Fibroblast of the conjunctiva (primary cell): ENCODE measurements at regions not wholly inside any gene's neighbourhood (a gene's known extent, or its start where the extent isn't known, plus 50 kb on each side); places are given as distances from the start of the nearest gene placed in this dataset.

ENCODE experiments used
- DNase-seq: peaks from one replicate; pipeline ENCODE4 v3.0.0-alpha.2; 2010; ENCODE audit warnings: low read depth

DNA sequence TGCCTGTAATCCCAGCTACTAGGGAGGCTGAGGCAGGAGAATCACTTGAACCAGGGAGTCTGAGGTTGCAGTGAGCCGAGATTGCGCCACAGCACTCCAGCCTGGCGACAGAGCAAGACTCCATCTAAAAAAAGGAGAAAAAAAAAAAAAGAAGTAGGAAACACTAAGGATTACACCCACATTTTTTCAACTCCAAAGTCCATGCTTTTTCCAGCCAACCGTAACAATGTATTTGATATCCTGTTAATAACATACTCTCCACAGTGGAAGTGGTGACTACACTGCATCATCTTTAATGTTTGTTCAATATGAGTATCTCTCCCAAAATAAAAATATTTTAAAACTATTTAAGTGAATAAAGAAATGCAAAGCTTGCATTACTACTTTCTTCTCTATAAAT is 481.6 kb upstream of the ACVR2A start:
- DNase-seq: no peak

DNA sequence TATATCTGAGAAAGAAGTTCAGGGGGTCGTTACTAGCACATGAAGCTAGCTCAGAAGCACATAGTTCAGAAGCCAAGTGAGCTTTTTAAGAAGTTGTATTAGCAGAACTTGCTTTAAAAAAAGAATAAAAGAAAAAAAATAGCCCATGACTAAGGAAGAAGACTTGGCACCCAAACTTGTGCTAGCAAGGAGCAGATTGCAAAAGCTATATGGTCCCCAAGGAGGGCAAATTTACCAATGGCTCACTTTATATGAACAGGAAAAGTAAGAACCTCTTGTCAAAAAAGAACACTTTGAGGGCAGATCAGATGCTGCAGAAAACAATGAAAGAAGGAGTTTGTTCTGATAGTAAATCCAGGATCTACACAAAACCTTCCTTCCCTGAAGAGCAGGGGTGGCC is 486.5 kb upstream of the ACVR2A start:
- no peak for DNase-seq

DNA sequence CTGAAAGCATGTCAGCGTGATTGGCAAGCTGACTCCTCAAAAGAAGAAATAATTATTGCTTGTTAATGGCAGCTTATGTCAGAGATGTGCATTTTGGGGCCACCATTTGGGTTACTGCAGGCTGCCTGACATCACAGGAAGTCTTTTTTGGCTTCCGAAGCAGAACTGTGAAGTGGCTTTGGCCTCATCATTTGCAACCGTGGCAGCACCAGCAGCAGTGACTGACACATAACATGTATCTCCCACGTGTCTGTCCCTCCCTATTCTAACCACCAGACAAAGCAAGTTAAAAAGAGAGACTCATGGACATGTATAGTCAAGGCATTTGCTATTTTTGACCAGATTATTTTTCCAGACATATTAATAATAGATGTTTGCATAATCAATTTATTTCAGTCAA is 488.7 kb upstream of the ACVR2A start:
- DNase-seq: no peak

DNA sequence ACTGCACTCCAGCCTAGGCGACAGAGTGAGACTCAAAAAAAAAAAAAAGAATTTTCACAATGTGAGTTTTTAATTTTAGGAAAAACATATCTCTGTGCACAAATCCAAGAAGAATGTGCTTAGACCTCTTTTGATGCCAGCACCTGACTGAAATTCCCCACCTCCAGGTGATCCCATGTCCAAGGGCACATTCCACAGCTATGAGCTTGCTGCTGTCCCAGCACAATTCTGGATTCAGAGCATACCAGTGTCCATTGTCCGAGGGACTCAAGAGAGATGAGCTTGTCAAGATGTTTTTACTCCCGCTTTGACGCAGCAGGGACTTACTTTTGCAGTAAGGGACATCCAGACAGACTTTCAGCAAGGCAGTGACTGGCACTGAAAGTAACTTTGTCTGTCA is 489.1 kb upstream of the ACVR2A start:
- DNase-seq: no peak

DNA sequence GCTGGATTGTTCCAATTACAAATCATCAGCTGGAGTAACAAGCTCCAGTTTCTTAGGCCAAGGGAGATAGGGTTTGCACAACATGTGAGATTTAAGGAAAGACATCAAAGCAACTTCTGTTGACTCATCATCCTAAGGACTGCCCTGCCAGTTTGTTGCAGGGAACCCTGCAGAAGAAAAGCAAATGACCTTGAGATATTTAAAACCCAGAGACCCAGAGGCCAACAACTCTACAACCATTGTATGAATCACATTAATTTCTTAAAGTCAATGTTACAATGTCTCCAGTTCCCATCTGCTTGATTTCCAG is 491.8 kb upstream of the ACVR2A start:
- no peak for DNase-seq

DNA sequence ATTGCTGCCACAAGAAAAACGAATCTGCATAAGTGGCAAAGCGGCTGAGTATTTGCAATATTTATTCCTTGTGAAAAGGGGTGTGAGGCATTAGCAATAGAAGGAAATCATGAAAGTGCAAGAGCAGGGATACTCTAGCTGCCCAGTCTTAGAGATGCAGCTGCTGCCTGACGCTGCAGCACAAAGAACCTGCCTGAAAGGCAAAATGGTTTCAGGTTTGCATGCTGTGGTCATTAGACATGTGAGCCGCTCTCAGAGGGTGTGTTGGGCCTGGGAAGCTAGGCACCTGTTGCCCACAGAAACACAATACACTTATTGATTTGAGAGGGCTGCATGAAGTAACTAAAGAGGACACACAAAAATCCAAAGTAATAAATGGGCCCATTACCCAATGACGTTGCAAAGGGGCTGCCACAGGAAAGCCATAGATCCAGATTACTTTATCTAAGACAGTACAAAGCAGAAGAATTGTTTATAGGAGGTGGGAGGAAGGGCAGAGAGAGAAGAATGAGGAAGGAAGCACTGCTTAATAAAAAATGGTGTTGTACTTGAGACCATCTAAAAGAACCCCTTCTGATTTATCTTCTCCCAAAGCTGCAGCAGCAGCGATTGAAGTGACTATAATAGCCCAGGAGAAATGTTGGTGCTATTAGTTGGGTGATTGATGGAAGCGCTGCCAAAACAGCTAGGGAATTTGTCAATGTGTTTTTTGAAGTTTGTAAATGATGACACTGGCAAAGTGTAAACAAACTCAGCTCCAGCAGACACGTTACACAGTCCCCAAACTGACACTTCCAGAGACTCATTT is 492.4 kb upstream of the ACVR2A start:
- no peak for DNase-seq

DNA sequence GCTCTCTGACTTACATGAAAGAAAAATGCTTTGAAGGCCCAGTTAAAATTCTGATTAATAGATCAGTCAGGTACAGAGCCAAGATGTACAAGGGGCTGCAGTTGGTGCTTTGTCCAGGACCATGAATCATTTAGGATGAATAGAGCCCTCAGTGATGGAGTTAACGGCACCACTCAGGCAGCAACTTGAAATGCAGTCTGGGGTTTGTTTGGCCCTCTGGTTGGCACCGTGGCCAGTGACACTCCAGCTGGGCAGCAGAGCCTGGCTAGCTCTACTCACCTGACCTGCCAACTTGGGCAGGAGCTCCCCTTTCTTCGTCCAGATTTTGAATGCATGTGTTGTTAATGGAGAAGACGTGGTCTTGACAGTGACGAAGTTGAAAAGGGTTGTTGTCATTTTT is 493.0 kb upstream of the ACVR2A start:
- DNase-seq: no peak

DNA sequence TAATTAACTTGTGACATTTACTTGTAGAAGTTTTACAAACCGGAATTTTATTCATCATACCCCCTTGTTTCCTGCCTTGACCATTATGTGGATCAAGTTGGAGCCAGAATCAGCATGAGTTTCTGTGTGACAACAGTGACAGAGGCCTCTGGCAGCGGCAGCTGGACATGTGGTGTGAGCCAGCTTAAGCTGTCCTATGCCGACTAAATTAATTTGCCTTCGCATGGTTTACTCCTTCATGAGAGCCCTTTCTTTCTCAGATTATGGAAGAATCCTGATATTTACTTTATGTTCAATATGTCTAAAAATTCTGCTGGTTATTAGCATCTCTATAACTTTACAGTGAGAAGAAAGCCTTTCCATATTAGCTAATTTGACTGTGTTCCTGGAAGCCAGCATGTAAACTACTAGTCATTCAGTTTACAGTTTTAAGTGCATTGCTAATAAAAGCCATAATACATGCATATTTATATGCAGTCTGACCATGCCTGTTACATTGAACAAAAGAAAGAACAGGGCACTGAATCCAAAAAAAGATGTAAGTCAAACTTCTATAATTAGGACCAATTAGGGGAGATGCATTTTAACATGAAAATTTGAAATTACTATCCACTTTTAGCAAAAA is 495.8 kb upstream of the ACVR2A start:
- no peak for DNase-seq

DNA sequence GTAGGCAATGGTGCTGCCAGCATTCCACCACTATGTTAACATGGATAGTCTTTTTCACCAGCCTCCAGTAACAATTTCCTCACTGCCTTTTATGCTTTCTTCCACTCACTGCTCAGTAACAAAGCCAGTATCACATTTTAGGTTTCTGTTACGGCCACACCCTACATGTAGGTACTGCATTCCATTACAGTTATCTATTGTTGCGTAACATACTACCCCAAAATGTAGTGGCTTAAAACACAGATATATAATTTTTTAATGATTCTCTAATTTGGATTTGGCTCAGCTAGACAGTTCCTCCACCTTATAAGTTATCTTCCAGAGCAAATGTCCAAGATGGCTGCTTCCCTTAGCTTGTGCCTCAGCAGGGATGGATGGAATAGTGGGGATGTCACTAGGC is 498.7 kb upstream of the ACVR2A start:
- DNase-seq: no peak

DNA sequence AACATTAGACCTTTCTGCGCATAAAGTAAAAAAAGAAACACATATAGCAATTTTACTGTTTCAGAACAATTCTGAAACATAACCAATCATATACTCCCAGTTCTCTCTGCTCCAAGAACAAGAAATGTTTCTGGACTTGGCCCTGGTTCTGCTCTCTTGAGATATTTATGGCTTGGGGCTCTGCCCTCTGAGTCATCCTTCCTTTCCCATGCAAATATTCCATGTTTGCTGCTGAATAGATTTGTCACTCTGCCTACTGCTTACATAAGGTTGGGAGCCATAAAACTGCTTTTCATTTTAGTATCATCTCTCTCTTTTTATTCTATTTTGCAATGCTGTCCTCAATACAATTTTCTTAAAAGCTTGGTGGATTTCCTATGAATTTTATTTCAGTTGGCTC is 499.6 kb upstream of the ACVR2A start:
- DNase-seq: no peak

DNA sequence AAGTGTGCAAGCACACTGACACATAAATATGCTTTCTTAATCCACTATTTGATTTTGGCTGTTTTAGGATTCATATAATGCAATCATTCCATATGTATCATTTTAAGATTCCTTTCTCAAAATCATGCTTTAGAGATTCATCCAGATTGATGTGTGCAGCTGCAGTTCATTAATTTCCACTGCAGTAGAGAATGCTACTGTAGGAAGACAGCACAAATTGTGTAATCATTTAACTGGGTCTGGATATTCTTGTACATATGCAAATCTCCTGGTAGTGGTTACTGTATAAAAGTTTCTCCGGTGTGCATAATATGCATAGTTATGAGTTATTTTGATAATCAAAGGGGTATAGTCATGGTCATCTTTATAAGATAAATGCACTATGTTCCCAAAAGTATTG is 502.5 kb upstream of the ACVR2A start:
- DNase-seq: no peak

DNA sequence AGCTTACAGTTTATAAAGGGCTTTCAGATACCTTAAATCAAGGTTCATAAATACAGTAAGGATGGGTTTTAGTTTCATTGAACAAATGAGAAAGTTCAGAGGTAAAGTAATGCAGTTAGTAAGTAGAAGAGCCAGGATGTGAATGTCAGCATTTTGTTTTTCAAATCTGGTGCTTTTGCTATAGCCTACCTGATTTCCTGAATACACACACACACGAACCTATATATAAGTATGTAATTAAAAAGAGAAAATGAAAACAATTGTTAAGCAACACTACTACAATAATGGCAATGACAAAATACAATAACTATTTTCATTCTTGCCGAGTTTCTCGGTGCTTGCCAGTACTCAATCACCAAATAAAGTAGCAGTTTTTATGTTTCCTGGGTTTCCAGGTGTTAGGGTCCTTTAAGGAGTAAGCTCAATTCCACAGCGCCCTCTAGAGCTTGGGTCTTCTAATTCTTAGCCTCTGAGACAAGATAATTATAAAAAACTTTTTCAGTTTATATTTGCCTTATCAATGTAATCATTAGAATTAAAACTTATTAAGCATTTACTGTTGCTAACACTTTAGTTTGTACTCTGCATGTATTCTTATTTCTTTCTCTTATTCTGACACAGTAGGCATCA is 512.9 kb upstream of the ACVR2A start:
- peak; percentile 3 for DNase-seq

DNA sequence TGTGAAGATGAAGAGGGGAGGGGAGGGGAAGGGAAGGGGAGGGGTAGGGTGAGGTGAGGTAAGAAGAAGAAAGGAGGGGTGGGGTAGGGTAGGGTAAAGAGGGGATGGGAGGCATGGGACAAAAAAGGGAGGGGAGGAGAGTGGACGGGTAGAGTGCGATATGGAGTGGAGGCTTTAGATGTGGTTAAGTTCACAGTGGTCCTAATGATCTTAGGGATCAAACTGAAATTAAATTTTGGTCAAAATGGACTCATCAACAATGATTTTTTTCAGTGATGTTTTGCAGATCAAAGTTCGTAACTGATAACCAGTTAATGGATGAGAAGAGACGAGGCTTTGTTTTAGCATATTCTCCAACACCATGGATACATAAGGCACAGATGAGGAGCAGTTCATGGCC is 513.9 kb upstream of the ACVR2A start:
- DNase-seq: no peak

DNA sequence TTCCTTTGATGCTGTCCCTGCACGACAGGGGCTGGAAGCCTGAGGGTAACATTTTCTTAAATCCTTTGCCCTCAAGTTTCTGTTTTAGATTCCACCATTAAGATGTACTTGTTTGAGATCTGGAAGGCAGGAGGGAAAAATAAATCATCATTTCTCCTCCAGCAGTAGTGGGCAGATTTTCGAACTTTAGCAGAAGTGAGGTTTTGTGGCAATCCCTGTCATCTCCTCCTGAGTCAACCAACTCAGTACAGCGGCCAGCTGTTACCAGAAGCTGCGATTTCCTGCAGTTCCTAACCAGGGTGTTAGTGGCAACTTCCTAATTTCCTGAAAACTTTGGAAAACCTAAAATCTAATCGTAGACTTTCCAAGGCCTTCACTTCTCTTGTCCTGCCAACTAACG is 517.2 kb upstream of the ACVR2A start:
- DNase-seq: no peak

DNA sequence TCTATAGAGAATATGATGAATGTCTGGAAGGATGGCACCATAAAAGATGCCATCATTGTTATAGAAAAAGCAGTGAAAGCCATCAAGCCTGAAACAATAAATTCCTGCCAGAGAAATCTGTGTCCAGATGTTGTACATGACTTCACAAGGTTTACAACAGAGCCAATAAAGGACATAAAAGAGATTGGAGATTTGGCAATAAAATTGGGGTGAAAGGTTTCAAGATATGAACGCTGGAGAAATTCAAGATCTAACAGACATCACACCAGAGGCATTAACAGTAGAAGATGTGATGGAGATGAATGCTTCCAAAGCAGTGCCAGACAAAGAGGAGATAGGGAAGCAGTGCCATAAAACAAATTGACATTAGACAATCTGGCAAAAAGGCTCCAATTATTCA is 518.8 kb upstream of the ACVR2A start:
- DNase-seq: no peak

DNA sequence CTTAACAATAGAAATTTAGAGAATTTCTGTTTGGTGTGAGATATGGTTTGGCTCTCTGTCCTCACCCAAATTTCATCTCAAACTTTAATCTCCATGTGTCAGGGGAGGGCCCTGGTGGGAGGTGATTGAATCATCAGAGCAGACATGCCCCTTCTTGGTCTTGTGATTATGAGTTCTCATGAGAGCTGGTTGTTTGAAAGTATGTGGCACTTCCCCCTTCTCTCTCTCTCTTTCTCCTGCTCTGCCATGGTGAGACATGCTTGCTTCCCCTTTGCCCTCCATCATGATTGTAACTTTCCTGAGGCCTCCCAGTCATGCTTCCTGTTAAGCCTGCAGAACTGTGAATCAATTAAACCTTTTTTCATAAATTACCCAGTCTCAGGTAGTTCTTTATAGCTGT is 524.7 kb upstream of the ACVR2A start:
- DNase-seq: no peak

DNA sequence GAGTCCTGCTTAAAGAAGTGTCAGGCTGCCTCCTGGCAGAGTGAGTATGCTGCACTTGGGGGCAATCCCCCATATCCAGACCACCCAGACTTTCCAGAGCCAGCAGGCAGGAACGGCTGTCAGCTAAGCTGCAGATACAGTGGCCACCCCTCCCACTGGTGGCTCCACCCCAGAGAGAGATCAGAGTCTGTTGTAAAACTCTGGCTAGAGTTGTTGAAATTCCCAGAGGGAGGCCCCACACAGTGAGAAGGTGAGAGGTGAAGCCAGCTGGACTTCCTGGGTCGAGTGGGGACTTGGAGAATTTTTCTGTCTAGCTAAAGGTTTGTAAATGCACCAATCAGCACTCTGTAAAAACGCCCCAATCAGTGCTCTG is 533.8 kb upstream of the ACVR2A start:
- no peak for DNase-seq

DNA sequence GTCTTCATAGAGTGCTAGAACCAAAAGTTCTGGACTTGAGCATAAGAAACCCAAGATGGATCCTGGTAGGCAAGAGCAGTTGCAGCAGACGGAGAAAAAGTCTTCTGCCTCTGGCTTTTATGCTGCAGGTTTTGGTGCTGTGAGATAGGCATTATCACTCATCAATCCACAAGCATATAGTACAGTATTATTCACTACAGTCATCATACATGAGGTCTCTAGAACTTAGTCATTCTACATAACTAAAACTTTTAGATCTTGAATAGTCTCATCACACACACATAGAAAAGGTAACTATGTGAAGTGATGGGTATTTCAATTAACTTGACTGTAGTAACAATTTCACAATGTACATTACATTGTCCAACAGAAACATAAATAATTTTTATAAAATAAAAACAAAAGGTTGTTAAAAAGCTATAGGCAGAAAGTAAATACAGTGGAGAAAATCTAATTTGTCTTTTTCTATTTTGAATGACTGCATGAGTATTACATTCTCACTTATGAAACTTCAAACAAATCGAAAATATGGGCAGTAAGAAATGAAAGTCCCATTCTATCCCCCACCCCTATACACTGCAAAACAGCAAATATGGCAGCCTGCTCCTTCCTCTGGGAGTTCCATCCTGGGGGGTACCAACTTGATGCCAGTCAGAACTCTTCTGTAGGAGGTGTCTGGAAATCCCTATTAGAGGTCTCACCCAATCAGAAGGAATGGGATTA is 534.3 kb upstream of the ACVR2A start:
- no peak for DNase-seq

DNA sequence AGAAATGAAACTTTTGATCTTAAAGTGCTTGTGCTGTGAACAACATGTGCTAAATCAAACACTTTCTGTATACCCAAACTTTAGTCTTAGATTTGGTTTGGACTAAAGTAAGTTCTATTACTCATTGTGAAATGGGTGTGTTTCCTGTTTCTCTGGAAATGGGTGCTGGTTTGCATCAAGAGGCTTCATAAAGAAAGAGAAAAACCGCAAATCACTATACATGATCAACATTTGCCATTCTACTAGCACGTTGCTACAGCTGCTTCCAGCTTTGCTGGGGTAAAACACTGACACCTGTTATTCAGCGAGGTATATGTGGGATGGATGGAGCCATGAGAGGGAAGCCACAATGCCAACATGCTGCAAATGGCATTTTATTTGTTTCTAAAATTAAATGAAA is 547.0 kb upstream of the ACVR2A start:
- no peak for DNase-seq

DNA sequence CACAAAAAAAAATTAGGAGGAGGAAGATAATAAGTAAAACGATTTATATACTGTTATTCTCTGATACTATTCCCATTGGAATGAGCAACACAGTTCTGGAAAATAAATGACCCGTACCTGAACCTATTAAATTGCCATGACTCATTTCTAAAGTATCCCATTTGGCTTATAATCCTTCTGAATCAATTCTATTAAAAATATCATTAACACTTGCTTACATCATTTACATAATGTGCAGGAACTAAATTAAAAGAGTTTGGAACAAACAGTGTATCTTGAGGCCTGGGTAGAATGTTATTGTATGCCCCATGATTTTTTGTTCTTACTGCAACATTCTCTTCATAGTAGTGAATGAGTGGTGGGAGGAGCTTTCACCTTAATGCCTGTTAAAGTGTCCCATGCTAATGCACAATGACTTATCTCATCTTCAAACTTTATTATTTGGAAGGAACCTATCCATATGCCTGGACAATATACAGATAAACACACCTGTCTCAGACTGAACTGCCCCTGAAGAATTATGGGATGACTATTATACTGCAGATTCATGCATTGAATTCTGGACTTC is 549.9 kb upstream of the ACVR2A start:
- no peak for DNase-seq

DNA sequence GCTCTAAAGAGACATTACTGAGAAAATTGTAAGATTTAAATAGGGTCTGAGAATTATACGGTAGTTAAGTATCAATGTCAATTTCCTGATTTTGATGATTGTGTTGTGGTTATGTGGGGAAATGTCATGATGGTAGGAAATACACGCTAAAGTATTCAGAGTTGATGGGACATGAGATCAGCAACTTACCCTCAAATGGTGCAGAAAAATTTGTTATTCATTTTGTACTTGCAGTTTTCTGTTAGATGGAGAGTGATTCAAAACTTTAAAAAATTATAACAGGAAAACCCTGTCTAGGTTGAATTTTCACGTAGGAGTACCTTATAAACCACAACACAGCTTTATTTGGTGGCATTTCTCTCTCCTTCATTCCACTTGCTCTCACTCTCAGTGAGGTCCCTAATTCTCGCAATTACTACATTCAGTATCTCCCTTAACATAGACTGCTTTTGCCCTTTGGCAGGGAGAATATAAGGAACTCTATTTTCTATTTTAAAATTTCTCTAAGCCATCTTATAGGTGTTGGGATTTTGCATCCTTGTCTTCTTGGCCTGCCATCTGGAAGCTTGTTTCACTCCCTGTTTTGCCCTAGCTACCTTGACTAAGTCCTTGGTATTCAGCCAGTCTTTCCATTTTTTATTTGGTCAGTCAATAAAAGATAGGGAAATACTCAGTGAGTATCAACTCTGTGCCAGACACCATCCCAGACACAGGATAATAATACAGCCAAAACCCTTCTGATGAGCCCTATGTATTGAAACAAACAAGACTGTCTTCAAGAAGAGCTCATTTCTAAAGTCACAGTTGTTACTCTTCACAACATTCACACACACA is 550.6 kb upstream of the ACVR2A start:
- DNase-seq: no peak

DNA sequence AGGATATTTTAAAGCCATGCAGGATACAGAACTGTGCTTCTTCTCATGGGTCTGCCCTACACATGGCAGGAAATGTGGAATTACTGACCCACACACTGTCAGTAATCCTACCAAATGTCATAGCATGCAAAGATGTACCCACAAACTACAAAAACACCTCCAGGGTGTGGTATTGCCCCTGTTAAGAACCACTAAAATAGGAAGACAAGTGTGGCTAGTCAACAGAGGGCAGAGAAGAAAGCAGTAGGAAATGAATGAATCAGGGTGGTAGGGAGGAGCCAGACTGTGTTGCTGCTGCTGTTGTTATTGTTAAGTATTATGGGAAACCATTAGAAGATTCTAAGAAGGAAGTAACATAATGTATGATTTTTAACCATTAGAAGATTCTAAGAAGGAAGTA is 556.7 kb upstream of the ACVR2A start:
- no peak for DNase-seq
